NAMALWA (cell line): ENCODE measurements at regions not wholly inside any gene's neighbourhood (a gene's known extent, or its start where the extent isn't known, plus 50 kb on each side); places are given as distances from the start of the nearest gene placed in this dataset.

Experiments used
- DNase-seq: peaks from one replicate; pipeline ENCODE4 v3.0.0-alpha.2; 2015; ENCODE audit warnings: low spot score

DNA sequence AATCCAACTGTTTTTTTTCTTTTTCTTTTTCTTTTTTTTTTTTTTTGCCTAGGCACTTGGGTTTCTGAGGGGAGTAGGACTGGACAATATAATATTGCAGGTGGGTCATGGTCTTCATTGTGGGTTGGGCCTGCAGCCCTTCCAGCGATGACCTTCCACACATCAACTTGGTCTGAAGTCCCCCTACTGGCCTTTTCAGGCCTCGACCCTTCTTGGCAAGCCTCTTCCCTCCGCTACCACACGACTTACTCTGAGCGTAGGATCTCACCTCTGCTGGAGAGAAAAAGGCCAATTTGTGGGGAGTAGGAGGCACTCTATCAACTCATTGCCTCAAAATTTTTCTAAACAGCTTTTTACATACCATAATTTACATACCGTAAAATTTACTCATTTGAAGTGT lies 51.1 kb upstream of the GRIK3 start:
- peak; percentile 12 for DNase-seq

DNA sequence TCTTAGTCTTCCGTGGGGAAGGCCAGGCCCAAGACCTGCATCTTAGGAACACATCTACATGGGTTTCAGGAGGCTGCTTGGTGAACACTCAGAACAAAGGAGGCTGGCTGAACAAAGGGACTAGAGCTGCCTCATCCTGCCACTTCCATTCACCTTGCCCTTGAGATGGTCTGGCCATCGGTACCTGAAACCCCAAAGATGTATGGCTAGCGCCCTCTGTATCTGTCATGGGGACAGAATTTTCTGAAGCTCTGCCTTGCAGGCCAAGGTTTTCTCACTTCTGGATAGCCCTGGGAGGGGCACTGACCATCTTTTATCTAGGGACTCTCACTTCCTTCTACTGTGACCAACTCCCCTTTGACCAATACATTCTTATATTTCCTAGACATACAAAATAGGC lies 55.4 kb upstream of the GRIK3 start:
- no peak for DNase-seq

DNA sequence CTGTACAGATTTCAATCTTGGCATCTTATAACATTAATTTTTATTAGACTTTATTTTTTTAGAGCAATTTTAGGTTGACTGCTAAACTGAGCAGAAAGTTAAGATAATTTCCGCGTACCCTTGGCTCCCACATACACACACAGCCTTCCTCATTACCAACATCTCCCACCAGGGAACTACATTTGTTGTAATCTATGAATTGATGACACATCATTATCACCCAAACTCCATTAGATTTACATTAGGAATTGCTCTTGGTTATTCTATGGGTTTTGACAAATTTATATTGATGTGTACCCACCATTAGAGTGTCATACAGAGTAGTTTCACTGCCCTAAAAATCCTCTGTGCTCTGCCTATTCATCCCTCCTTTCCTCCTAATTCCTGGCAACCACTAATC lies 56.4 kb upstream of the GRIK3 start:
- no peak for DNase-seq

DNA sequence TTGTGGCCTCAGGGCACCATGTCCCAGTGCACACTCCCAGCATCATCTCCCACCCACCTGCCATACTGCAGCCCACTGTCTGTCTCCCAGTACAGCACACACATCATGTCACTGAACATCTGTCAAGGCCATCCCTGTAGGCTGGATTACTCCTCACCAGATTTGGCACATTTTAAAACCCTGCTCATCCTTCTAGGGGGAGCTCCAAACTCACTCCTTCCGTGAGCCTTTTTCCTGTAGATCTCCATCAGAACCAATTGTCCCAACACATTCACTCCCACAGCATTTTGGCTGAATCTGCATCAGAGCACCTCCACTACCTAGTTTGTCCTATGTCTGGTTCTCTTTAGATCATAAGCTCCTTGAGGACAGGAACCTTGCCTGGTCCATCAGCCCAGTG lies 58.6 kb upstream of the GRIK3 start:
- no peak for DNase-seq

DNA sequence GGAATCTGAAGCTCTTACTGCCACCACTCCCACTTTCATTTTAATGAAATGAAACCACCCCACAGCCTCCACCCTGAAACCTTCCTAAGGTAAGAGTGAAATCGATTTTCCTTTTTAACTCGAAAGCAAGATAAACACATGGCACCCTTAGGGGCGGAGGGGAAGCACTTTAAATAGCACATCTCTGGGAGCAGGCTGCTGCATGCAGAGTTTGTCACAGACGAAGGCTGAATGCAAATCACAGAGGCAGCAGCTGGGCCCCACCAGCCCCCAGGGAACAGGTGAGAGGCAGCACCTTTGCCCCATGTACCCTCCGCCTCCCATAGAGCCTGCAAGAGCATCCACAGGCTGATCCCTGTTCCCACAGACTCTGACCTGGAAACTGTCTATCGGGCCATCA lies 60.0 kb upstream of the GRIK3 start:
- DNase-seq, result no peak

GRCh38 chr1:37096523-37096922 lies 62.2 kb upstream of the GRIK3 start:
- DNase-seq, result peak; percentile 58

DNA sequence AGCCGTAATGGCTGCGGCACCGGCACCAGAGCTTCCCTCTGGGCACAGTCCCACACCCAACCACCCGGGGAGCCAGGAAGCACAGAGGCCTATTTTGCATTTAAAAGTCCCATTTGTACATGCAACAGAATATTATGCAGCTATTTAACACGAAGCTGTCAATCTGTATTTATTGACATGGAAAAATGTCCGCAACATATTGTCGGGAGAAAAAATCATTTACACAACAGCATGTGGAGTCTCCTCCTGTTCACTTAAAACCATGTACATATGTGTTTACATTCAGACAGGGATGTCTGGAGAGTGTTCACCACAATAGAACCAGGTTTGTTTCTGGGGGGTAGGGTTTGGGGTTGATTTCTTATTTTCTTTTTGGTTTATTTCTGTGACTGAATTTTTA lies 63.4 kb upstream of the GRIK3 start:
- no peak for DNase-seq

DNA sequence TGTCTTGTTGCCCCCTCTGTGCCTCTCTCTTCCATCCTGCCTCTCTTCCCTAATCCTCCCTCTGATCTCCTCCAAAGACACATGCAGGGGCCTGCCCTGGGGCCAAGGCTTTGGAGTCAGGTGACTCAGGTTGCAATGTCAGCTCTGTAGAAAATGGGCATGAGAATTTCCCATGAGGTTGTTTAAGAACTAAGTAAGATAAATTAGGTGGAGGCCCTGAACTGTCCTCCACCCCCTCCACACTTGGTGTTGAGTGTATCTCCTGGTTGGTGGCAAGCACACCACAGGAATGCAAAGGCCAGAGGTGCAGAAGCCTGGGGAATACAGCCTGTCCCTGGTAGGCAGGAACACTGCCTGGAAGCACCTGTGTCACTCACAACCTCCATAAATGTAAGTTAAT lies 63.9 kb upstream of the GRIK3 start:
- no peak for DNase-seq

DNA sequence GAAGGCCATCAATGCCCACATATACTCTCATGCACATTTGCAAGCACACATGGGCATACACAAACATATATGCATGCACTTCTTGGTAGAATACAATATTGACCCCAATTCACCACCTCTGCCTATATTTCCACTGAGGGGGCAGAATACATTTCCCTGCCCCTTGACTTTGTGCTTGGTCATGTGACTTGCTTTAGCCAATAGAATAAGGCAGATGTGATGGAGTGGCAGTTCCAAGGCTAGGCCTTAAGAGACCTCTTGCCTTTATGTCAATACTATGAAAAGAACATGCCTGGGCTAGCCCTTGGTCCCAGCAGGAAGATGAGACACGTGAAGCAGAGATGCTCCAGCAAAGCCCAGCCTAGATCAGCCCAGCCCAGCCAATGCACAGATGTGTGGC lies 66.0 kb upstream of the GRIK3 start:
- DNase-seq, result no peak

DNA sequence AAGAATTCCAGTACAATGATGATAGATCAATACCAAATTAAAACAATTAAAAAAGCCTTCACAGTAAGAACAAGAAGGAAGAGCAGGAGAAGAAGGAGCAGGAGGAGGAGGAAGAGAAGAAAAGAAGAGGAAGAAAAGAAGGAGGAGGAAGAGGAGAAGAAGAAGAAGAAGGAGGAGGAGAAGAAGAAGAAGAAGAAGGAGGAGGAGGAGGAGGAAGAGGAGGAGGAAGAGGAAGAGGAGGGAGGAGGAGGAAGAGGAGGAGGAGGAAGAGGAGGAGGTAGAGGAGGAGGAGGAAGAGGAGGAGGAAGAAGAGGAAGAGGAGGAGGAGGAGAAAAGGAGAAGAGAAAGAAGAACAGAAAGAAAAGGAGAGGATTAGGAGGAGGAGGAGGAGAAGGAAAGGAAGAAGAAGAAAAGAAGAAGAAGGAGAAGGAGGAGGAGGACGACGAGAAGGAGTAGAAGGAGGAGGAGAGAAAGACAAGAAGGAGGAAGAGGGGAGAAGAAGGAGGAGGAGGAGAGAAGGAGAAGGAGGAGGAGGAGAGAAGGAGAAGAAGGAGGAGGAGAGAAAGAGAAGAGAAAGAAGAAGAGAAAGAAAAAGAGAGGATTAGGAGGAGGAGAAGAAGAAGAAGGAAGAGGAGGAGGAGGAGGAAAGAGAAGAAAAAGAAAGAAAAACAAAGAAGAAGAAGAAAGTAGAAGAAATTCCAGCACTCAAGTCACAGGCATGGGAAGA lies 68.5 kb upstream of the GRIK3 start:
- no peak for DNase-seq

DNA sequence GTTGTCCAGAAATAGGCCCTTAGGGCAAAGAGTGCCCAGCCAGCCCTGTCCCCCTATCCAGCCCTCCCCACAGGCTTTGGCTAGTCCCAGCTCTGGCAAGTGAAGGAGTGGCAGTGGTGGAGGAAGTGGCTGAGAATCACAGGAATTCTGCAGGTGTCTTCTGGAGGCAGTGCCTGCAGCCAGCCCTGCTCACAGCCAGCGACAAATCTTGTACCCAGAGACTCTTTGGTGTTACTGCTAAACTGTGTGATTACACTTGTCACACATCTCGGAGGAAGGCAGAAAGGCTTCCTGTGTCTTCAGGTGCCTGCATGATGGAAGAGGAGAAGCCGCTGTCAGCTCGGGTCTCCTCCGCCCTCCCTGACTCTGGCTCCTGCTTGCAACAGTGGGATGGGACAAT lies 71.6 kb upstream of the GRIK3 start:
- DNase-seq, result no peak

- no peak for DNase-seq
Observed at GRCh38 chr1:37107153-37107907, 73.0 kb upstream of the GRIK3 start.

DNA sequence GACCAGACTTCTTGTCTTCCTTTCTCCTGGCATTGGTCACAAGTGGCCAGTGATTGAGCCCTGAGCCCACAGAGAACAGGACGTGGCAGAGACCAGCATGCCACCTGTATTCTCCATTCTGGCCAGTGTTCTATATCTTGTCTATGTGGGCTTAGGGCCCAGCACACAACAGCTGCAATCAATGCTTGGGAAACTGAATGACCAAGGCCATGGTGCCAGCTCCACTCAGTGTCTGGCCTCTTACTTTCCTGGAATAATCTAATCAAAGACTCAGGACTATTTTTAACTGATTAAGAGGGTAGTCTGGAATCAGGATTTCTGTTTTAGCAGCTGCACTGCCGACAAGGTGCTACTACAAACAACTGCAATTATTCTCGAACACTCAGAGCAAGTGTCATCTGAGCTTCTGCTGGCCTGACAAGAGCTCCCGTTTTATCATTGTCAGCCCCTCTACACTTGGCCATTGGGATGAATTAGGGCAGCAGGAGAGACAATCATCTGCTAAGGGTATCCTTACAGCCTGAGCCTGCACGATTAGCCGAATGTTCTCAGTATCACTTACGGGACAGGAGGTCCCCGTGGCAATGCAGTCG lies 74.4 kb upstream of the GRIK3 start:
- no peak for DNase-seq

DNA sequence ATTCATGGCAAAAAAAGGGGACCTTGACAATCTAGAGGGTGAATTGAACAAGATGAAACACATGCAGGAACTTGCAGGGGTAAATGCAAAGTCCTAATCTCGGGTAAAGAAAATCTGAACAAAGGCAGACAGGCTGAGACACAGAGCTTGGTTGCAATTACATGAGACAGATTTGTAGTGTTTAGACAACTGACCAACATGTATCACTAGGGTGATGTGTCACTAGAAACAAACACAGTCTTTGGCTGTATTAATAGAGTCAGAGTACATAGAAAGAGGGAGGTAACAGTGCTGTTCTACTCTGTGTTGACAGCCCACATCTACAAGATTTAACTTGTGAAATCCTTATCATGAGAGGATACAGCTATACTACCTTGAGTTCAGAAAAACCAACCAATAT lies 78.1 kb upstream of the GRIK3 start:
- no peak for DNase-seq

GRCh38 chr1:37113285-37113997 lies 79.1 kb upstream of the GRIK3 start:
- no peak for DNase-seq

- no peak for DNase-seq
Observed at GRCh38 chr1:37118790-37119189, 84.5 kb upstream of the GRIK3 start.

DNA sequence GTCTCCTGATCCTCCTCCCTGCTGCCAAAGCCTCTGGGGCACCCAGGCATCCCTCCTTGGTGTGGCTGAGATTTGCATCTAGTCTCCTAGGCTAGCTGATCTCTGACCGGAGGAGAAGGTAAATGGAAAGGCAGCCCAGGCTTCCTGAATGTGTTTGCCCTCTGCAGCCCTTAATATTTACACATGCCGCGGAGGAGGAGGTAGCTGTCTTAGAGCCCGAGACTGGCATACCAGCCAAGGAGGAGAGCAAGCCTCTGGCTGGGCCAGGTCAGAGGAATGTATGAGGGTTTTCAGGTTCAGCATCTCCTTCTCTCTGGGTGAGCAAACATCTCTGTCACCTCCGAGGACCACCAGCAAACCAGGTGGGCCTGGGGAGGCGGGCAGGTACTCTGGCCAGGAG lies 86.0 kb upstream of the GRIK3 start:
- DNase-seq, result no peak

GRCh38 chr1:37123276-37124115 lies 89.2 kb upstream of the GRIK3 start:
- DNase-seq, result no peak

DNA sequence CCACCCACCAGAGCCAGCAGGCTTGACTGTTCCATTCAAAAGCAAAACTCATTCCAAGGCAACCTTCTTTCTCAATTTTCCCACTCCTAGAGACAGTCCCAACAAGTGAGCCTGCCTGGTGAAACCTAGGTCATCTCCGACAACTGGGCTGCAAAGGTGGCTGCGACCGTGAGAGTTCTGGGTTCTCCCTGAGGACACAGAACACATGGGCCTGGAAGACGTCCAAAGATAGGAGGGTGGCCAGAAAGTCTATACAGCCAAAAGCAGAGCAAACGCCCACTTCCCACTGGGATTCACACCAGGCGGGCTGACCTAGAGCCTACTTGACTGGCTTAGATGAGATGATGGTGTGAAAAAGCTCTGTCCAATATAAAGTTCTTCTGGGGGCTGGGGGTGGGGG lies 90.2 kb upstream of the GRIK3 start:
- no peak for DNase-seq

GRCh38 chr1:37125295-37125694 lies 91.0 kb upstream of the GRIK3 start:
- DNase-seq, result no peak

DNA sequence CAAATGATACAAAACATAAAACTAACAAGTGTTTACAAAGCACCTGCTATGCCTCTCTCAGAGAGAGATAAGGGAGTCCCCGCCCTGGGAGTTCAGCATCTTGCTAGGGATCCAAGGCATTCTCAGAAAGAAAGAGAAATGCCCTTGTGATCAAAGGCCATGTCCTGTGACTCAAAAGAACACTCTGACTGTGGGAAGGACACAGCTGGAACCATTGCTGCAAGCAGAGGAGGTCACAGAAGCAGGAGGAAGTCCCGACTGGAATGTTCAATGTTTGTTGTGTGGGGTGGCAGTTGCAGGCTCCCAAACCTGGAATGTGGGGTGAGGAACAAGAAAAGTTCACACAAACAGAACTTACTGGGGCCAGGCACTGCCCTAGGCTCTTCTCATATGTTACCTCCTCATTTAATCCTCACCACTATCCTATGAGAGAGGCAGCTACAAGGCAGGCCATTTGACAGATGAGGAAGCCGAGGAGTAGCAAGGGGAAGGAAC lies 93.0 kb upstream of the GRIK3 start:
- no peak for DNase-seq

DNA sequence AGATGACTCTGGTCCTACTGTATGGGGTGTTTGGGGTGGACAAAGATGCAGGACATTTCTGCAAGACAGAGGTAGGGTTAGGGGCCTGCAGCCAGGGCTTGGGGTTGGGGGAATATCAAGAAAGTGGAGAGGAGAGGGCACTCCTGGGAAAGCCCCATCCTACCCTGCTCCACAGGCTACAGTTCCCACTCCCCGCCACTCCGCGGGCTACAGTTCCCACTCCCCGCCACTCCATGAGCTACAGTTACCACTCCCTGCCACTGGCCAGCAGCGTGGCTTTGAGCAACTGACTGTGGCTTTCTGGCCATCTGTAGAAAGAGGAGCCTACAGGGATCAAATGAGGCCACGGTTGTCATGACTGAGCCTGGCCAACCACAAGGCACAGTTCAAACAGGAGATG lies 93.8 kb upstream of the GRIK3 start:
- no peak for DNase-seq
